Activated T-cell treated with anti-CD3 and anti-CD28 coated beads for 48 hours (primary cell): ENCODE measurements at regions not wholly inside any gene's neighbourhood (a gene's known extent, or its start where the extent isn't known, plus 50 kb on each side); places are given as distances from the start of the nearest gene placed in this dataset.

Experiments
- DNase-seq: peaks from one replicate; pipeline ENCODE4 v3.0.0-alpha.2; 2020; ENCODE audit warnings: low read depth

DNA sequence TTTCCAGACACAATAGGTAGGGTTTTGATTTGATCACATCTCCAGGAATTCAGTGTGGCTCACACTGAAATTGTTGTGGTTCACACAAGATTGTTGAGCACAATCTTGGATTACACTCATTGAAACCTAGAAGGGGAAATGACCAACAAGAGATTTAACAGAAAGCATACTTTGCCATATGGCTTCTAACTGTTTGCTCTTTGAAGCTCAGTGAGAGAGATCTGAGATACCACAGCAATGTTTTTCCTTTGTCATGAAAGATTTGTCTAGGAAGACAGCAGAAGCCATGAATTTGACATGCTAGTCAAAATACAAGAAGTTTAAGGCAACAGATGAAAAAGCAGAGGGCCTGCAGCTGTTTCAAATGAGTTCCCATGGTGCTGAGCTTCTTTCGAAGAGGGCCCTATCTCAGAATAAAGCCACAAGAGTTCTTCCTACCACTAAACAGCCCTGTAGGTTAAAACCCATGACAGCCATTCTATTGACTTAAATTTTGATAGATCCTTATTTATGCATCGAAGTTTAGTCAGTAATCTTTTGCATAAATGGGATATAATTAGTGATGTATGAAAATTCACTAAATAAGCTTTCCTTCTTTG is 650.4 kb downstream of the LTN1 start:
- DNase-seq: no peak

DNA sequence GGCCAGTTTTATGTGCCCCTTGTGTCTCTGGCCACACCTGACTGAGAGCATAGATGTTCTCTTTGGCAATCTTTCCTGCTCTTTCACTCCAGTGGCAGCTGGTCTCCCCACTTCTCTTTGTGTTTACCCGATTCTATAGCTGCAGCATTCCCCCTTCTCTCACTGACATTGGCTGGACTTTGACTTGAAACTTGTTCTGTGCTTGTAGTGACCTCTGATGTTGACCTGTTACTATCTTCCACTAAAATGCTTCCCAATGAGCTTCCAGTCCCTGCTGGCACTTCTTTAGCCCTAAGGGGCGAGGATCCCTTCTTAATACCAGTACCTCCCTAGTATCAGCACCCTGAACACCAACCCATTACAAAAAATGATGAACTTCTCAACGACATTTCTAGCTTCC is 653.3 kb downstream of the LTN1 start:
- no peak for DNase-seq

- DNase-seq: no peak
Measured at GRCh38 chr21:28338701-28339305, 653.9 kb downstream of the LTN1 start.

DNA sequence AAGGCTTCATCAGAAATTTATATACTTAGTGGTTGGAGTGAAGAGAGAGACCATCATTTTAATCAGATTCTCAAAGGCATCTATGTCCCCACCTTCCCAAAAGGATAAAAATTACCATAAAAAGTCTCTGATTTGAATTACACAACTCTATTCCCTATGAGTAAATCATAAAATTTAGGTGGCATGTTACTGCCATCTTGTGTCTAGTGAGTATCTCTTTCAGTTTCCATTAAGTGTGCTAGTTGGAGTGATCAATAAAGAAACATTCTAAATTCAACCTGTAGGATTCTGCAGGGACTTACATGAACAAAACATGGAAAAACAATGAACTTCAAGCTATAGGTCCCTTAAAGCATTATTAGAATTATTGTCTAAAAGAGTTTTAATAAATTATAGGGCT is 655.4 kb downstream of the LTN1 start:
- DNase-seq: no peak

DNA sequence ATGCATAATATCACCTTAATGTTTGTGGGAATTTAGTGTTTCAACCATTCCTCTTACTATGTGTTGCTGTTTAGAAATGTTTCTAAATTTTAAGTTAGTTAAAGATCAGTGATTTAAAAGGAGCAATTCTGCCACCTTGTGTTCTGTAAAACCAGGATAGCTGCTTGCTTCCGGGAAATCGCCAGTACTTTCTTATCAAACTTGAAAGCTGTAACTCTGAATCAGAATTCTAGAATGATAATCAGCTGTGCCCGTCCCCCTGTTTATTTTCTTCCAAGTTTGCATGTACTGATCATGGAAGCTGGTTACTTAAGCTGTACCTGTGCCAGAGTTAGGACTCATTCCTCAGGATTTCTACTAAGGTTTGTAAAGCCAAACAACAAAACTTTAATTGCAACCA is 656.4 kb downstream of the LTN1 start:
- DNase-seq: no peak

DNA sequence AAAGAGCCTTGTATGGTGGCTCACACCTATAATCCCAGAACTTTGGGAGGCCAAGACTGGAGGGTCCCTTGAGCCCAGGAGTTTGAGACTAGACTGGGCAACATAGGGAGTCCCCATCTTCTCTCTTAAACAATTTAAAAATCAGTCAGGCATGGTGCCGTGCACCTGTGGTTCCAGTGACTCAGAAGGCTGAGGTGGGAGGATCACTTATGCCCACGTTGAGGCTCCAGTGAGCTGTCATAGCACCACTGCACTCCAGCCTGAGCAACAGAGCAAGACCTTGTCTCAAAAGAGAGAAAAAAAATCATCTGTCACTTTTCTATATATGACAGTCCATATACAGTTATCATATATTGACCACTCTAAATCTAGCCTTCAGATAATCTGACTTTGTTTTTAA is 658.3 kb downstream of the LTN1 start:
- peak; percentile 0 for DNase-seq

- no peak for DNase-seq
Measured at GRCh38 chr21:28333578-28334075, 659.0 kb downstream of the LTN1 start.

DNA sequence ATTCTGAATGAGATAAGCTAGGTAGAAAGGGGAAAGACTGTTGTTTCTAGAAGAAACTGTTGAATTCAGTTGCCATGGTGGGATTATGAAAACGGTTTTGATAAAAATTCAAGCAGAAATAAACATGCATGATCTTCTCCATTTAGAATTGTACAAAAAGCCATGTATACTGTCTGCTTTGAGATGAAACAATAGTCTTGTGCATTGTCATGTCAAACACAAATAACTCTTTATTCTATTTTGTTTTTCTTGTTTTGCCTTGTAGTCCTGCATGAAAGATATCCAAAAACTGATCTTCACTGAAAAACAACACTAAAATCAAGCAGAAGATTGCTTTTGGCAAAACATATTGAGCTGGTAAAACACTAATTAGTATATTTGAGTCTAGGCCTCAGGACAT is 659.9 kb downstream of the LTN1 start:
- no peak for DNase-seq

- no peak for DNase-seq
Measured at GRCh38 chr21:28325618-28326017, 667.1 kb downstream of the LTN1 start.

GRCh38 chr21:28324690-28325089 is 668.0 kb downstream of the LTN1 start:
- DNase-seq: no peak

DNA sequence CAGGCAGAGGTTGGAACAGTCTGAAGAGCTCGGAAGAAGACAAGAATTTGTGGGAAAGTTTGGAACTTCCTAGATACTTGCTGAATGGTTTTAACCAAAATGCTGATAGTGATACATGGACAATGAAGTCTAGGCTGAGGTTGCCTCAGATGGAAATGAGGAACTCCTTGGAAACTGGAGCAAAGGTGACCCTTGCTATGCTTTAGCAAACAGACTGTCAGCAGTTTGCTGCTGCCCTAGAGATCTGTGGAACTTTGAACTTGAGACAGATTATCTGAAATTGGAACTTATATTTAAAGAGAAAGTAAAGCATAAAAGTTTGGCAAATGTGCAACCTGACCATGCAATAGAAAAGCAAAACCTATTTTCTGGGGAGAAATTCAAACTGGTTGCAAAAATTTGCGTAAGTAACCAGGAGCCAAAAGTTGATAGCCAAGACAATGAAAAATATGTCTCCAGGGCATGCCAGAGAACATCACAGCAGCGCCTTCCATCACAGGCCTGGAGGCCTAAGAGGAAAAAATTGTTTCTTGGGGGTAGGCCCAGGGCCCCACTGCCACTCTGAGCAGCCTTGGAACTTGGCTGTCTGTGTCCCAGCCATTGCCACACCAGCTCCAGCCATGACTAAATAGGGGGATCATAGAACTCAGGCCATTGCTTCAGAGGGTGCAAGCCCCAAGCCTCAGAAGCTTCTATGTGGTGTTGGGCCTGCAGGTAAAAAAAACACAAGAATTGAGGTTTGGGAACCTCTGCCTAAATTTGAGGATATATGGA is 675.3 kb downstream of the LTN1 start:
- DNase-seq: no peak

GRCh38 chr21:28311411-28312190 is 681.1 kb downstream of the LTN1 start:
- no peak for DNase-seq

- no peak for DNase-seq
Measured at GRCh38 chr21:28310711-28311110, 682.0 kb downstream of the LTN1 start.

GRCh38 chr21:28310171-28310685 is 682.4 kb downstream of the LTN1 start:
- no peak for DNase-seq

- no peak for DNase-seq
Measured at GRCh38 chr21:28309596-28309995, 683.1 kb downstream of the LTN1 start.

GRCh38 chr21:28308516-28308915 is 684.2 kb downstream of the LTN1 start:
- no peak for DNase-seq

GRCh38 chr21:28299946-28300345 is 692.7 kb downstream of the LTN1 start:
- DNase-seq: no peak

GRCh38 chr21:28298251-28298672 is 694.4 kb downstream of the LTN1 start:
- DNase-seq: no peak

GRCh38 chr21:28294051-28294450 is 698.6 kb downstream of the LTN1 start:
- DNase-seq: no peak

DNA sequence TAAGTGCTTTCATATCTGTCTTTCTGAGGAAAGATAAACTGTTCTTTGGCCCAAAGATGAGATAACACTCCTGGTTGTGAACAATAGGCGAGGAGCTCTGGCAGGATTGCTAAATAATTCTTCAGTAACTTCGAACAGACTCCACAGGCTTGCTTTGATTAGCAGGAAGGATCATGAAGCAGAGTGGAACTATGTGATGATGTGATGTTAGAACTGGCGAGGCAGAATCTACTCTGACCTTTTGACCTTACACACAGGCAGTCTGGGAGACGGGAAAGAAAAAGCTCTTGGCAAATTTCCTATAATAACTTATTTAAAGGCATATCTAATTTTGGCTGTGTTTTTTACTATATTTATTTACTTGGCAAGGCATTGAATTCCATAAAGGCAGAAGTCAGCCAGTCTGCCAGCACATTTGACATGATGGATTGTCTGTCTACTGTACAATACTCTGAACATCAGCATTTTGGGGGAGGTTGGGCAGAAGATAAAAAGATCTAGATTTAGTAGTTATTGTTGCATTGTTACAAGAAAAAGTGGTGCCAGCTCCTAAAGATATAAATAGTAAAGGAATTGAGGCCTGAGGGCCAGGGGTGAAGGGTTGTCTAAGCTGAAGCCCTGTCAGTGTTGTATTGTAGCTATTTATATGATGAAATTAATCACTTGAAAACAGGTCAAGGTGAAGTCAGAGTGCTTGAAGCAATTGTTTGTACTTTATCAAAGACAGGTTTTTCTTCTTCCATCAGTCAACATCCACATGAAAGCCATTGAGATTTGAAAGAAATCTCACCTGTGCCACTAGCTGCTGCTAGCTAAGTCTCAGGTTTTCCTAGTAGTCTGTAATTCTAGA is 708.8 kb downstream of the LTN1 start:
- no peak for DNase-seq

GRCh38 chr21:28282833-28283232 is 709.8 kb downstream of the LTN1 start:
- DNase-seq: no peak
